ENCODE measurements at regions not wholly inside any gene's neighbourhood (a gene's known extent, or its start where the extent isn't known, plus 50 kb on each side); places are given as distances from the start of the nearest gene placed in this dataset.

- TF ChIP-seq POLR2AphosphoS5 (IDR thresholded peaks at IDR 0.05; ENCODE audit: low read depth, low read length) (no peak), POLR2A (IDR thresholded peaks at IDR 0.05; ENCODE audit: low read depth, low read length) (no peak), TAF1 (IDR thresholded peaks at IDR 0.05; ENCODE audit: low read depth, low read length) (no peak), POU2F2 (IDR thresholded peaks at IDR 0.05; ENCODE audit: low read depth, low read length) (no peak), PAX5 (IDR thresholded peaks at IDR 0.05; ENCODE audit: insufficient read depth, low read length, severe bottlenecking) (no peak), SPI1 (IDR thresholded peaks at IDR 0.05; ENCODE audit: low read depth, low read length) (no peak)
Measured at GRCh38 chr6:1222728-1223595, 88.9 kb upstream of the FOXQ1 start.
